PC-3 (cell line): ENCODE measurements at regions not wholly inside any gene's neighbourhood (a gene's known extent, or its start where the extent isn't known, plus 50 kb on each side); places are given as distances from the start of the nearest gene placed in this dataset.

Source experiments
- EZH2 ChIP-seq: fragments of 300-600 bp; sonication (generic); IDR thresholded peaks from one replicate; pipeline ENCODE4 v1.6.1; 2017; ENCODE audit warnings: antibody characterized with exemption, mild to moderate bottlenecking, low read length; ENCODE audit not compliant: unreplicated experiment
- EZH2phosphoT487 ChIP-seq: fragments of 300-600 bp; sonication (generic); IDR thresholded peaks from 2 replicates; pipeline ENCODE4 v1.6.1; 2018; ENCODE audit warnings: mild to moderate bottlenecking, antibody characterized with exemption, low read length, borderline replicate concordance
- TF ChIP-seq, protein P1 (sequence below): fragments of 300-600 bp; sonication (generic); conservative IDR thresholded peaks from 2 replicates; pipeline ENCODE4 v1.5.1; 2017; ENCODE audit warnings: antibody characterized with exemption, low read depth, mild to moderate bottlenecking, low read length

DNA sequence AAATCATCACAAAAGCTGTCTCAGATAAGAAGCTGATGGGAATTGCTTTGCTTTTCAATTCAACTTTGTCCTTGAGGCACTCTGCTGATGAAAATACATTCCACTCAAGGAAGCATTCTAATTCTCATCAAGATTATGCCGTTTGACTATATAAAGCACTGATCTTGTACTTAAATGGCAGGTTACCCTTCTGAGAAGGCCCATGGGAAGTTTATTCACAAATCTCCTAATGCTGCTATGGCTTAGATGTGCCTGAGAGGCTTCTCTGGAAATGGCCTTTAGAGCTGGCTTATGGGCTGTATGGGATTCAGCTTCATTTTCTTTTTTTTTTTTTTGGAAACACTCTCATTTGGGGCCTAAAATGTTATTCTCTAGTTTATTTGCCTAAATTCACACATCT, 69.7 kb upstream of the ARNT2 start:
- TF ChIP-seq, protein P1, sequence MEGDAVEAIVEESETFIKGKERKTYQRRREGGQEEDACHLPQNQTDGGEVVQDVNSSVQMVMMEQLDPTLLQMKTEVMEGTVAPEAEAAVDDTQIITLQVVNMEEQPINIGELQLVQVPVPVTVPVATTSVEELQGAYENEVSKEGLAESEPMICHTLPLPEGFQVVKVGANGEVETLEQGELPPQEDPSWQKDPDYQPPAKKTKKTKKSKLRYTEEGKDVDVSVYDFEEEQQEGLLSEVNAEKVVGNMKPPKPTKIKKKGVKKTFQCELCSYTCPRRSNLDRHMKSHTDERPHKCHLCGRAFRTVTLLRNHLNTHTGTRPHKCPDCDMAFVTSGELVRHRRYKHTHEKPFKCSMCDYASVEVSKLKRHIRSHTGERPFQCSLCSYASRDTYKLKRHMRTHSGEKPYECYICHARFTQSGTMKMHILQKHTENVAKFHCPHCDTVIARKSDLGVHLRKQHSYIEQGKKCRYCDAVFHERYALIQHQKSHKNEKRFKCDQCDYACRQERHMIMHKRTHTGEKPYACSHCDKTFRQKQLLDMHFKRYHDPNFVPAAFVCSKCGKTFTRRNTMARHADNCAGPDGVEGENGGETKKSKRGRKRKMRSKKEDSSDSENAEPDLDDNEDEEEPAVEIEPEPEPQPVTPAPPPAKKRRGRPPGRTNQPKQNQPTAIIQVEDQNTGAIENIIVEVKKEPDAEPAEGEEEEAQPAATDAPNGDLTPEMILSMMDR = no peak
- no peak for TF ChIP-seq EZH2
- no peak for TF ChIP-seq EZH2phosphoT487
